HS-27A (cell line): ENCODE measurements at regions not wholly inside any gene's neighbourhood (a gene's known extent, or its start where the extent isn't known, plus 50 kb on each side); places are given as distances from the start of the nearest gene placed in this dataset.

Source experiments
- DNase-seq: peaks from one replicate; pipeline ENCODE4 v3.0.0-alpha.2; 2012; ENCODE audit warnings: low read depth, missing footprints

DNA sequence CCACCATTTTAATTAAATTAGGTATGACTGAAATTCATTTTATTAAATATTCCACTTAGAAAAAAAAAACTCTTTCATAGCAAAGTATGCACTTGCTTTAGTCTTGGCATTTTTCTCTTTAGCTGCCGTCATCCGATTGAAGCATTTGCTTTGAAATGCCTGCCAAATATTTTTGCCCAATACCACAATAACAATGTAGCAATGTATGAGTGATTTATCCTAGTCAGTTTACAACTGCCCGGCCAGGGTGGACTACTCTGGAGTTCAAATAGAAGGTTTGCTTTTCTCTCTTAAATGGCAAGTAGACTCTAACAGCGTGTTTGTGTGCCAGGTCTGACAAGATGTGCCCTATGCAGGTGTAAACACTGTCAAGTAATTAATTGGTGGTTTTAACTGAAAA lies 675.3 kb upstream of the SGCG start:
- no peak for DNase-seq

DNA sequence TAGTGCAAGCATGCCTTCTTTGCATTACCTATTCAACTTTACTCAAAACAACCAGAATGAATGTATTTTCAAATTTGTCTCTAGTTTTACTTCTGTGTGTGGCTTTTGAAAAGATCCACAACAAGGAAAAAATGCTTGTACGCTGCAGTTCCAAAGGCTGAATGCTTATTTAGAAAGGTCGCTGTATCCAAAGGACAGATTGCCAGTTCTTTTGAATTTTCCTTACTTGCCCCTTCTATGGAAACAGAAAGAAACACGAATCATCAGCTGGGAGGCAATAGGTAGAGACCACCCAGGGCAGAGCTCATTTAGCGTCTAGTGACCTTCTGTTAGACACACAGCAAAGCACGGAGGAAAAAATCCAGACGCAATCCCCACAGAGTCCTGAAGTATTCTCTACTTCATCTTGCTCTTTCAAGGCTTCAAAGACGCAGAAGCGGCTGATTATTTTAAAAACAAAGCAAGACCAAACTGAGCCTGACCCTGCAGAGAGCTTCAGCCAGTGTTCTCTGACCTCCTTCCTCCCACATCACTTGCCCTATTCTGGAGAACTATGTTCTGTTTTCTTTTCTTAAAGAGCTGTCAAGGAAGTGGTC lies 674.6 kb upstream of the SGCG start:
- DNase-seq = no peak

DNA sequence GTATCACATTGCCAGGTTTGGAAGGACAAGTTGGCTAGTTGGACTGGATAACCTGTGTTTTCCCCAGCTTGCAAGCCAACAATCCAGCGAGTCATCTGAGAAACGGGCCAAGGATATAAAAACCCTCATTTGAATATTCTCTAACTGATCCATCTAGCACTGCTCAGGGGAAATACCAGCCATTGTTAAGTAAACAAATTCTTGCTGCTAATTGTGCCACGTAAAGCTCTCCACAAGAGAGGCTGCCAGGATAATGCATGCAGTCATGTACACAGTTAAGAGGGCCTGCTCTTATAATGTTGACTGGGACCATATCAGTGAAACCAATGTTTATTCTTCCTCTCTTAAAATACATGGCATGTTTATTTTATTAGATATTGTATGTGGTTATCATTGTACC lies 663.2 kb upstream of the SGCG start:
- DNase-seq = no peak

DNA sequence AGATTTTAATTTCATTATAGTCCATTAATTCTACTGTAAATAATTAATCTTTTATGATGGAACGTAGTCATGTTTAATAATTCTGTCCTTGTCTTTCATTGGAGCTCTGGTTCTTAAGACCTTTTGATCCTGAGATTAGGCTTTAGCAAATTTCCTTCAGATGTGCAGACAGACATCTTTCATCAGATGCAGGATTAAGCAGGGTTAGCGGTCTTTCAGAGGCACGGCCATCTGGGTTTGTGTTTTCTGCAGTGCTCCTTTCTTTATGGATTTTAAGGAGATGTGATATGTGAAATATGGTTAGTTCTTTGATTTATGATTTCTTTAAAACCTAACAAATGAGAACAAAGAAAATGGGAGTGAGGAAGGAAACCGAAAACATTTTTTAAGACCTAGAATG lies 643.9 kb upstream of the SGCG start:
- DNase-seq = no peak

DNA sequence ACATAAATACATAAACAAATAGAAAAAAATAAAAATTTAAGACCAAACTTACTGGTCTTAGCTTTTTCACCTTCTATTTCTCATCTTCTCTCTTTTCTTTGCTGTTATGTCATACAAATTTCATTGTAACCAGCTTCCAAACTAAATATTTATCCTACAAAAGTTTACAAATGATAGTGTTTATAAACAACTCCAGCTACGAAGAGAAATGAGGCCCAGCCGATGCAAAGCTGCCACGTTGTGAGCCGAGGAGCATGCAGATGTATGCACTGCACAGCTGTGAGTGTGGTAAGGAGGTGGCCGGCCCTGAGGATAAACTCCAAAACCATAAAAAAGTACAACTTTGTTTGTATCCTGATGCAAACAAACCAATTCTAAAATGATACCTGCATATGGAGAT lies 642.4 kb upstream of the SGCG start:
- no peak for DNase-seq

DNA sequence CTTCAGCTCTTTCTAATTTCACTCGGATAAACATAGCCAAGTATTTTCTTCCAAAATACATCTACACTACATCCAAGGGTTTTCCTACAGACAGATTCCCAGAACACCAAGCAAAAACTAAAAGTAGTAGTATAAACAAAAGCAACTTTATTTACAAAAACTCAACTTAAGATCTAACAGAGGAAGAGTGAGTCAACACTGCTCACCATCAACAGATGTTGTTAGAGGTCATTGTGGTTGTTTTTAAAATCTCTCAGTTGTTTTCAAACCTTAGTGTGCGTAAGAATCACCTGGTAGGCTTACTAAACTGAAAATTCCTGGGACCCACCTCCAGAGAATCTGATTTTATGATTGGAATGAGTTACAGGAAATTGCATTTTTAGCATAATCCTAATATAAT lies 631.7 kb upstream of the SGCG start:
- no peak for DNase-seq

DNA sequence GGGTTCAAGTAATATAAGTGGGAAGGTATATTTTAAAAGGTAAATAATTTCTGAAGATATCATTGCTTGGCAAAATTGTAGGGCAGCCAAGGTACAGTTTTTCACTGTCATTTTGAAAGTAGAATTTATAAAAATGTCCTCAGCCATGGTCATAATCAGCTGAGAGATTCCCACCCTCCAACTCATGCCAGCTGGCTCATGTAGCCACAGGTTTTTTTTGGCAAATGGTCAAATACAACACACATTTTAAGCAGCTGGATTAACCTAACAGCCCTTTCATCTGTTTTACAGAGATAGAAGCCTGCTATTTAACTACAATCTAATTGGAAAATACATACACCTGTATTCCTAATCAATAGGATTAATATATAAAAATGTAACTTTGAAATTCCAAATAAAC lies 619.2 kb upstream of the SGCG start:
- DNase-seq = no peak

DNA sequence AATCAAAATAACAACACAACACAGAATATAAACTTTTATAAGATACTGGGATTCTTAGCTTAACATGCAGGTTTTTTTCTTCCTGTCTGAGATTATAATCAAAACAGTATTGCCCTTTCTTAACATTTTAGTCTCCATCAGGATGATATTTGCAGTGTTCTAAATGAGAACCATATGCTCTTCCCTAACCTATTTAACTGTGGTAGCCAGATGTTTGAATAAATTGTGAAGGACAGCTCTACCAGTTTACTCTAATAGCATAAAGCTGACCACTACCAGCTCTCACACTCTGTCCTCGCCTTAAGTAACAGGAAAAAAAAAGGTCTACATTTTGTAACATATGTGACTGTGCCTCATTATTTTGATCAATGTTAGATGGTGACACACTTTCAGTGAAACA lies 618.7 kb upstream of the SGCG start:
- DNase-seq = no peak

DNA sequence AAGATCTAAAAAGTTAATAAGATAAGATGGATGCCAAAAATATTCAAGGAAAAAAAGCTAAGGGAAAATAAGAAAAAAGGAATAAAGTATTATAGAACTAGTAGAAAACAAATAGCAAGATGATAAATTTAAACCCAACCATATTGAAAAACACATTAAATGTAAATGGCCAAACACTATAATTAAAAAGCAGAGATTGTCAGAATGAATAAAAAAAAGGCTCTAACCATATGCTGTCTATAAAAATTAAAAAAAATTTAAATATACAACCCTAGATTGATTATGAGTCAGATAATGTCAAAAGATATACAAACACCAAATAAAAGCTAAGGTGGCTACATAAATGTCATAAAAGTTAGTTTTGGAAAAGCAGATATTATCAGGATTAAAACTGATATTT lies 617.5 kb upstream of the SGCG start:
- DNase-seq = no peak

DNA sequence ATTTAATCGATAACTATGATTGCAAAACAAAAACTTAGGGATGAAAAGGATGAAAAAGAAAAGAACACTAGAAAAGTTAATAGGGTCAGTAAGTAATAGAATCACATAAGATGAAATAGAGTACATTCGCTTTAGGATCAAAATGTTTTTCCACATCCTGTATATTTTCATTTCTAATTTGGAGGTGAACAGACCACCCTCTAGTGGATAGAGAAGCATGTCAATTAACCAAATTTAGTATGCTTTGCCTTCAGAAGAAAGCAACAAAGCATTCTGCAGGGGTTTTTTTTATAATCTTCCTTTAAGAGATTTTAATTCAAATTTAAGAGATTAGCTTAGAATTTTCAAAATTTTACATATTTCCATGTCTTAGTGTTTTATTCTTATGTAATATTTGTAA lies 611.0 kb upstream of the SGCG start:
- no peak for DNase-seq

DNA sequence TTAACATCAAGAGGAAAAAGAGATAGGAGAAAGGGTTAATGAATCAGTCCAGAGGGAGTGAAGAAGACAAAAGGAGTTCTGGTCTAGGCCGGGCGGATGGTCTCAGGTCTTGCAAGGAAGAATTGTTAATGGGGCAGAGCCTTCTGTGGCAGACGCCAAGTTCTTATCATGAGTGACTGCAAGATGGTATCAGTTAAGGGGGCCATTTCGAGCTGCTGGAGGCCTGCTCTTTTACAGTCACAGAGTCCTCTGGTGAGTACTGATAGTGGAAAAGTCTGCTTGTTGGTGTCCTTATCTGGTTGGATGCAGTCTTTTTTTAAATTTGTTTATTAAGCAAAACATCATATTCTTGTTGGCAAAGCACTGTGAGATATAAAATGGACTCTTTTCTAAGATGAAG lies 590.9 kb upstream of the SGCG start:
- DNase-seq = no peak

GRCh38 chr13:22592515-22592914 lies 588.3 kb upstream of the SGCG start:
- DNase-seq = no peak

DNA sequence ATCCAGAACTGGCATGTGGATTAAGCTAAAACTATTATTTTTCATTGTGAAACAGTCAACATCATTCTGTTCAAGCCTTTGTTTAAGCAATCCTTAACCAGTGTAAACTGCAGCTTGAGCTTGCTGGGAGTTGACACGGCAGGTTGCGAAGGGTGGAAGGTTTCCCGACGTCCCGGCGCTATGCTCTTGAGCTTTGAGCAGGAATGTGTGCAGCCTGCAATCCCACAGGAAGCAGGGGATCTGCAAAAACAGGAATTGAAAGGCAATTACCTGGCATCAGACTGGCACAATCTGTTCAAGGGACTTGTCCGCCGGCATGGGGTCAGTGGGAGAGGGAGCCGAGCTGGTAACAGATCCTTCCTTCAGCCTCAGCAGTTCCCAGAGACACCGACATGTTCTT lies 586.7 kb upstream of the SGCG start:
- no peak for DNase-seq

DNA sequence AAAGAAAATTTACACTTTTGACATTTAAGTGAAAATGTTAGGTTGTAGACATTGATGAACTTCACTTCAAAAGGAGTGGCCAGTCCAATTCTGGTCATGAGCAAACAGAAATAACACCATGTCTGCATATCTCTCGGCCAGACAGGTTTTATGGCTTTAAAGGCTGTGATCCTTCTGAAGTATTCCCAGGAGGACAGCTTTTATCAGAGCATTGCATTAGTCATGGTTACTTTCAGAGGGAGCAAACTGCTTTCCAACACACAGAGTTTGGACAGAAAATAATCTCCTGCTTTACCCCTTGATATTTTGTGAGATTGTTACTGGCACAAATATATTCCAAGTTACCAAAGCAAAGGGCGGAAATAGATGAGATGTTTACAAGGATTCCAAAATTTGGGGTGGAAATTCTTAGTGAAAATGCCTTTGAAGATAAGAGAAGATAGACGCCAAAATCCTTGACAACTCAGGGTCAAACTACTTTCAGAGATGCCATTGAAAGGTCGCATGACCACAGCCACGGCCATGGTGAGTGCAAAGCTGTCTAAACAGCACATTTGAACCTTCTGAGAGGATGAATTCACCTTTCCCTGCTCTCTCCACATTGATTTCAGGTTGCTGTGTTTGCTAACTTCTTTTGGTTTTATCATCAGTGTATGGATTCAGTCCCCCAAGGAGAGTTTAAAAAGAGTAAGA lies 584.5 kb upstream of the SGCG start:
- DNase-seq = no peak

- DNase-seq = no peak
Observed at GRCh38 chr13:22599156-22599555, 581.6 kb upstream of the SGCG start.

- DNase-seq = no peak
Observed at GRCh38 chr13:22618002-22618401, 562.8 kb upstream of the SGCG start.

DNA sequence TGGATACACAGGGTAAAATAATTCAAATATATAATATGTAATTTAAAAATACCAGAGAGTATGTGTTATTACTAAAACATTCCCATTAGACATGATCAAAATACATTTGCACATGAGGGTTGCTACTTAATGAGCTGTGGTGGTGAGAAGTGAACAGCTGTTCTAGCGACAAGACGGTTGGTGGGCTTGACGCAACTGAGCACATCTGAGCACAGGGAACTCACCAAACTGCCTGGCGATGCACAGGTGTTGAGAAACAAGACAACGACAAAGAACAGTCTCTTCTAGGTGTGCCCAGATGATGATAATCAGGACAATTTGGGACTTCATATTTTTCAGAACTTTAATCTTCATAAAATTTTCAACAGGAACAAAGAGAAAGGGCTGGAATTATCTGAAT lies 555.1 kb upstream of the SGCG start:
- no peak for DNase-seq

GRCh38 chr13:22629374-22629773 lies 551.4 kb upstream of the SGCG start:
- no peak for DNase-seq

DNA sequence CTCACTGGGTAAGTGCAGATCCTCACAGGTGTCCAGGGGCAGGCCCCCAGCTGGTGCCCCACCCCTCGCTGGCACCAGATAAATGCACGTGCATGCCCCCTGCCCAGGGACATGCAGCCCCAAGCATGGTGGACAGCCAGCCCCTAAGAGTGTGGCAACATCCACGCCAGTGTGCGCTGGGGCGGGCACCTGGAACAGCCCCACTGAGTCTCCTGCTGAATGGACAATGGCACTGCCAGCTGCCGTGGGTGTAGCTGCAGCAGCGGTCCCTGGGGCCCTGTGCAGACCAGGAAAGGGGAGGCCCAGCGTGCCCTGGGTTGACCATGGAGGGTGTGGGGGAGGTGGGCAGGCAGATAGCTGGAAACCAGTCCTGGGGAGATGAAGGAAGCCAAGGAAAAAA lies 538.7 kb upstream of the SGCG start:
- DNase-seq = no peak

GRCh38 chr13:22644941-22645340 lies 535.8 kb upstream of the SGCG start:
- DNase-seq = no peak

GRCh38 chr13:22647156-22647850 lies 533.5 kb upstream of the SGCG start:
- DNase-seq = no peak

DNA sequence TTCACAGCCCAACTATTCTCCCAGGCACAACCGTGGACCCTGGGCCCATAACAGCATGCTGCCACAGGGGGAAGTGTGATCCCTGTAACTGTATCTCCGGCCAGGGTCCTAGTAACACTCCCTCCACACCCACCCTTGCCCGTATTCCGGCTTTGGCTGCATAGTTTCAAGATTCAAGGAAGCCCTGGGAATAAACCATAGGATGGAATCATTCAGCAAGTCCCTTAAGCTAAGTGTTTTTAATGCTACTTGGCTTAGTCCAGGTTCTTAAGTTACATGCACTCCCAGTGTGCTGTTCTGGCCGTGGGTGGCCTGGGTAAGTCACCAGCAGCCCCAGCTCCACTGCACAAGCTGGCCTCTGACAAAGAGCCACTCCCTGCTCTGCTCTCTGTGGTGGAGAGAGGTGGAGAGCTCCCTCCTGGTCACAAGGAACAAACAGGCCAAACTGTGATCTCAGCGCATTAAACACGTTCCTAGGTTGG lies 532.4 kb upstream of the SGCG start:
- DNase-seq = no peak

DNA sequence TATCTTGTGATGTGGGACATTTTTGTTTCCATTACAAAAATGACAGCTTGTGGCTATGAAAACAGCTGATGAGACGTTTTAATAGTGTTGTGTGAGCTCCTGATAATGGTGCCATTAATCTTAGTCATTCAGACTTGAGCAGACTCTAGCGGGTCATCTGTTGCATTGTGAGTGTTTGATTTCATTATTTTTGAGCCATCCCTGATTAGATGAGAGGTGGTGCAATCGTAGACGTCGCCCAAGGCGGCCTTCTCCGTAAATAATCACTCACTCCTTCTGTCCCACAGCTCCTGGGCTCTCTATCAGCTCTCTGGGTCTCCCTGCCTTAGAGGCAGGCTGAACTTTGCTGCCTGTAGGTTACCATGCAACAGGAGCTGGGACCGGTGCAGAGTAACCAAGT lies 528.0 kb upstream of the SGCG start:
- no peak for DNase-seq

GRCh38 chr13:22653866-22654265 lies 526.9 kb upstream of the SGCG start:
- no peak for DNase-seq
